HCT116 (cell line): ENCODE measurements at regions not wholly inside any gene's neighbourhood (a gene's known extent, or its start where the extent isn't known, plus 50 kb on each side); places are given as distances from the start of the nearest gene placed in this dataset.

Experiments used
- ATAC-seq: fragments of 200-7000 bp; cut with Tn5 transposase; 2 replicates; pipeline ENCODE4 v1.9.1; 2020; ENCODE audit warnings: mild to moderate bottlenecking, moderate library complexity
- BruUV-seq: library from RNA; stranded (reverse); fragments of 400-500 nt; replicated peaks from 2 replicates; lab custom pipeline; 2021; lab: Mats Ljungman, UMichigan
- CTCF ChIA-PET: fragments of 300-600 bp; sonication (Branson Sonifier 250); formaldehyde crosslinking; loops from one replicate; lab custom pipeline; 2021; ENCODE audit warnings: antibody characterized with exemption; lab: Charles Lee
- POLR2A ChIA-PET: fragments of 300-600, 350-600 bp; sonication (Branson Sonifier 250); formaldehyde crosslinking; loops from one replicate; lab custom pipeline; 2021; ENCODE audit warnings: antibody characterized with exemption; lab: Charles Lee
- RAD21 ChIA-PET, 2 experiments: fragments of 300-600 bp; sonication (Branson Sonifier 250); formaldehyde crosslinking; loops; one replicate each; lab custom pipeline; 2023; ENCODE audit warnings: low total read pairs in 2 of 2; ENCODE audit not compliant: uncharacterized antibody in 2 of 2, unreplicated experiment in 2 of 2, low non-redundant PET in 1 of 2; lab: Charles Lee
- DNase-seq: peaks from one replicate; pipeline ENCODE4 v3.0.0-alpha.2; 2010; ENCODE audit warnings: low read depth, low spot score
- H2AFZ ChIP-seq: fragments of 200-600 bp; shearing (Covaris generic), sonication (generic); 2 replicates; pipeline ENCODE4 v1.6.1; 2017; ENCODE audit warnings: low read depth, mixed run types, mixed read lengths, antibody characterized with exemption, low read length; ENCODE audit not compliant: poor library complexity, severe bottlenecking
- H3K27ac ChIP-seq: 2 replicates; pipeline ENCODE4 v1.5.1; 2012; ENCODE audit warnings: low read depth, low read length
- H3K27me3 ChIP-seq: fragments of 200-600 bp; sonication (generic); 2 replicates; pipeline ENCODE4 v1.6.1; 2016; ENCODE audit warnings: mixed run types, low read length, mixed read lengths; ENCODE audit not compliant: insufficient read depth
- H3K36me3 ChIP-seq, 2 experiments: fragments of 200-500 bp in 1 of 2; fragments of 200-600 bp in 1 of 2; sonication (Bioruptor generic) in 1 of 2; sonication (generic) in 1 of 2; 2 replicates each; pipeline versions ENCODE4 v1.5.1 to v1.6.1; 2014 to 2016; ENCODE audit warnings: low read length in 2 of 2, inconsistent platforms in 1 of 2, mixed read lengths in 1 of 2, mixed run types in 1 of 2; ENCODE audit not compliant: insufficient read depth in 2 of 2, control insufficient read depth in 1 of 2
- H3K4me1 ChIP-seq, 2 experiments: fragments of 200-600 bp in 1 of 2; sonication (generic) in 1 of 2; 2 replicates each; pipeline versions ENCODE4 v1.5.1 to v1.6.1; 2012 to 2017; ENCODE audit warnings: low read length in 2 of 2, inconsistent platforms in 1 of 2, mild to moderate bottlenecking in 1 of 2, mixed read lengths in 1 of 2, mixed run types in 1 of 2, moderate library complexity in 1 of 2; ENCODE audit not compliant: insufficient read depth in 2 of 2, control insufficient read depth in 1 of 2
- H3K4me2 ChIP-seq: fragments of 200-600 bp; sonication (generic); 2 replicates; pipeline ENCODE4 v1.6.1; 2017; ENCODE audit warnings: mixed run types, low read length, mixed read lengths
- H3K4me3 ChIP-seq, 2 experiments: fragments of 200-600 bp in 1 of 2; sonication (generic) in 1 of 2; replicated peaks in 1 of 2; 2 replicates each; pipeline ENCODE4 v1.5.1; 2011 to 2016; ENCODE audit warnings: low read length in 2 of 2, control low read depth in 1 of 2, low read depth in 1 of 2, mild to moderate bottlenecking in 1 of 2, mixed read lengths in 1 of 2, mixed run types in 1 of 2
- H3K79me2 ChIP-seq: fragments of 200-600 bp; sonication (generic); 2 replicates; pipeline ENCODE4 v1.6.1; 2017; ENCODE audit warnings: mild to moderate bottlenecking, mixed run types, low read length, moderate library complexity, mixed read lengths; ENCODE audit not compliant: insufficient read depth
- H3K9ac ChIP-seq: fragments of 200-600 bp; sonication (generic); 2 replicates; pipeline ENCODE4 v1.6.1; 2016; ENCODE audit warnings: low read length, mixed read lengths
- H3K9me2 ChIP-seq: fragments of 200-600 bp; sonication (generic), shearing (Covaris generic); 2 replicates; pipeline ENCODE4 v1.6.1; 2017; ENCODE audit warnings: mixed run types, mild to moderate bottlenecking, moderate library complexity; ENCODE audit not compliant: insufficient read depth
- H3K9me3 ChIP-seq, 2 experiments: fragments of 200-500 bp in 1 of 2; fragments of 200-600 bp in 1 of 2; sonication (Bioruptor generic) in 1 of 2; sonication (generic) in 1 of 2; 2 replicates each; pipeline ENCODE4 v1.6.1; 2014 to 2017; ENCODE audit warnings: low read length in 2 of 2, mixed read lengths in 2 of 2, inconsistent platforms in 1 of 2, low read depth in 1 of 2, mild to moderate bottlenecking in 1 of 2, mixed run types in 1 of 2, moderate library complexity in 1 of 2; ENCODE audit not compliant: control insufficient read depth in 1 of 2, insufficient read depth in 1 of 2
- H4K20me1 ChIP-seq: fragments of 200-600 bp; sonication (generic), shearing (Covaris generic); 2 replicates; pipeline ENCODE4 v1.6.1; 2017; ENCODE audit warnings: mixed run types, mild to moderate bottlenecking, moderate library complexity; ENCODE audit not compliant: insufficient read depth
- CBX3 ChIP-seq: IDR thresholded peaks from 2 replicates; pipeline ENCODE4 v1.6.1; 2012; ENCODE audit warnings: low read depth
- CEBPB ChIP-seq: IDR thresholded peaks from 2 replicates; pipeline ENCODE4 v1.6.1; 2012; ENCODE audit warnings: low read depth
- CTCF ChIP-seq, 3 experiments: fragments of 200-600 bp in 1 of 3; sonication (generic) in 1 of 3; IDR thresholded peaks in 2 of 3; conservative IDR thresholded peaks in 1 of 3; 2 replicates each; pipeline ENCODE4 v1.5.1; 2012 to 2017; ENCODE audit warnings: low read depth in 2 of 3, low read length in 2 of 3, antibody characterized with exemption in 1 of 3, borderline replicate concordance in 1 of 3, control low read depth in 1 of 3, mild to moderate bottlenecking in 1 of 3, mixed read lengths in 1 of 3, mixed run types in 1 of 3, moderate library complexity in 1 of 3; ENCODE audit not compliant: insufficient read depth in 1 of 3
- EGR1 ChIP-seq: IDR thresholded peaks from 2 replicates; pipeline ENCODE4 v1.6.1; 2012; ENCODE audit warnings: low read depth
- EZH2 ChIP-seq: fragments of 200-600 bp; sonication (generic); IDR thresholded peaks from 2 replicates; pipeline ENCODE4 v1.6.1; 2017; ENCODE audit warnings: antibody characterized with exemption, mixed run types
- EZH2phosphoT487 ChIP-seq: fragments of 200-600 bp; IDR thresholded peaks from 2 replicates; pipeline ENCODE4 v1.6.1; 2018; ENCODE audit warnings: antibody characterized with exemption, borderline replicate concordance
- FOSL1 ChIP-seq: IDR thresholded peaks from 2 replicates; pipeline ENCODE4 v1.6.1; 2012; ENCODE audit warnings: low read depth
- JUND ChIP-seq: IDR thresholded peaks from 2 replicates; pipeline ENCODE4 v1.6.1; 2012
- MAX ChIP-seq: IDR thresholded peaks from 2 replicates; pipeline ENCODE4 v1.6.1; 2012
- POLR2A ChIP-seq: IDR thresholded peaks from 2 replicates; pipeline ENCODE4 v1.7.0; 2011; ENCODE audit warnings: borderline replicate concordance; ENCODE audit not compliant: insufficient read depth, insufficient read length; ENCODE audit errors: extremely low read depth
- POLR2AphosphoS5 ChIP-seq: IDR thresholded peaks from 2 replicates; pipeline ENCODE4 v1.6.1; 2011; ENCODE audit warnings: mild to moderate bottlenecking, low read depth, low read length, moderate library complexity
- RAD21 ChIP-seq: IDR thresholded peaks from 2 replicates; pipeline ENCODE4 v1.6.1; 2012; ENCODE audit warnings: low read depth, mild to moderate bottlenecking
- REST ChIP-seq: IDR thresholded peaks from 2 replicates; pipeline ENCODE4 v1.6.1; 2012; ENCODE audit warnings: low read depth
- SIN3A ChIP-seq: IDR thresholded peaks from 2 replicates; pipeline ENCODE4 v1.6.1; 2012; ENCODE audit warnings: low read depth
- SP1 ChIP-seq: IDR thresholded peaks from 2 replicates; pipeline ENCODE4 v1.6.1; 2012; ENCODE audit warnings: low read depth
- SRF ChIP-seq: IDR thresholded peaks from 2 replicates; pipeline ENCODE4 v1.6.1; 2012; ENCODE audit warnings: low read depth
- TCF7L2 ChIP-seq: IDR thresholded peaks from 2 replicates; pipeline ENCODE4 v1.7.0; 2011; ENCODE audit warnings: borderline replicate concordance, inconsistent platforms; ENCODE audit not compliant: insufficient read depth, insufficient read length; ENCODE audit errors: extremely low read depth
- YY1 ChIP-seq: IDR thresholded peaks from 2 replicates; pipeline ENCODE4 v1.6.1; 2011; ENCODE audit warnings: low read length, low read depth, moderate library complexity, mild to moderate bottlenecking; ENCODE audit not compliant: insufficient replicate concordance; ENCODE audit errors: extremely low read depth
- ZBTB33 ChIP-seq: IDR thresholded peaks from 2 replicates; pipeline ENCODE4 v1.6.1; 2011; ENCODE audit warnings: mild to moderate bottlenecking, low read length, moderate library complexity; ENCODE audit not compliant: insufficient replicate concordance; ENCODE audit errors: extremely low read depth
- ZFX ChIP-seq: fragments of 450-650 bp; IDR thresholded peaks from 2 replicates; pipeline ENCODE4 v1.6.1; 2017
- ZNF274 ChIP-seq: fragments of 200-500 bp; sonication (Bioruptor generic); IDR thresholded peaks from 2 replicates; pipeline ENCODE4 v1.6.1; 2014; ENCODE audit warnings: mild to moderate bottlenecking, low read depth, low read length, inconsistent platforms
- intact Hi-C: fragments of 100-400 bp; cut with micrococcal nuclease; formaldehyde crosslinking; loops from 2 replicates; pipeline ENCODE4 v1.10.0; 2022

GRCh38 chr16:9297437-9298113 is 206.1 kb downstream of the HAPSTR1 start:
- no peaks in the 10 kb centered on the region for H4K20me1 ChIP-seq
- ATAC-seq (peak; percentile 89), DNase-seq (peak; percentile 34)
- H3K4me1 ChIP-seq, result no peaks in the 10 kb centered on the region
- H3K27me3 ChIP-seq, result no peaks in the 10 kb centered on the region
- H3K36me3 ChIP-seq, result no peaks in the 10 kb centered on the region
- no peaks in the 10 kb centered on the region for H3K9me3 ChIP-seq
- RAD21 ChIA-PET, result no interaction called here
- H3K9ac ChIP-seq, result no peak overlapping the region
- H3K27ac ChIP-seq, result no peak overlapping the region
- POLR2A ChIA-PET, result no interaction called here
- H3K4me3 ChIP-seq, result no peak overlapping the region
- H3K79me2 ChIP-seq, result no peaks in the 10 kb centered on the region
- BruUV-seq, result no TSS peak
- peak overlapping the region; percentile 58 for H2AFZ ChIP-seq
- H3K4me2 ChIP-seq, result peak overlapping the region; percentile 32; the same call in 1 of the 2 replicates
- H3K9me2 ChIP-seq, result no peaks in the 10 kb centered on the region
- CTCF ChIA-PET, result interaction anchor here (0.6 to 1.0 kb wide), 3 partner anchors 16 to 42 kb away, joined by 3 to 5 read pairs (median 3); no protein-coding TSS in a partner anchor
- intact Hi-C loops, result no loop called here
- TF ChIP-seq ZNF274, result no peak
- TF ChIP-seq TCF7L2, result no peak
- TF ChIP-seq SP1, result no peak
- peak; percentile 60 for TF ChIP-seq RAD21
- no peak for TF ChIP-seq POLR2A
- TF ChIP-seq SIN3A, result no peak
- no peak for TF ChIP-seq ZBTB33
- TF ChIP-seq POLR2AphosphoS5, result no peak
- TF ChIP-seq EGR1, result no peak
- TF ChIP-seq JUND, result no peak
- TF ChIP-seq EZH2, result no peak
- no peak for TF ChIP-seq SRF
- TF ChIP-seq CBX3, result peak; percentile 86
- no peak for TF ChIP-seq FOSL1
- TF ChIP-seq ZFX, result no peak
- peak; percentile 57; the same call in 1 of the 2 replicates for TF ChIP-seq MAX
- no peak for TF ChIP-seq EZH2phosphoT487
- TF ChIP-seq CEBPB, result no peak
- no peak for TF ChIP-seq YY1
- no peak for TF ChIP-seq REST
- TF ChIP-seq CTCF (IDR thresholded peaks at IDR 0.05 in 2 of 3, conservative IDR thresholded peaks at IDR 0.05 in 1 of 3; ENCODE audit: borderline replicate concordance in 1 of 3, insufficient read depth in 1 of 3, low read depth in 2 of 3, low read length in 2 of 3), result peak in 2 of 3 experiments; percentile 78 to 80; a peak in 4 of 6 replicates
